Stimulated activated naive CD8-positive, alpha-beta T cell treated with anti-CD3 and anti-CD28 coated beads, Interleukin-15, Interleukin-2, amounts not matched to agents 100 ng/mL and 50 ng/mL, for 24 hours (primary cell): ENCODE measurements at regions not wholly inside any gene's neighbourhood (a gene's known extent, or its start where the extent isn't known, plus 50 kb on each side); places are given as distances from the start of the nearest gene placed in this dataset.

Source experiments
- H3K27ac Mint-ChIP-seq: one replicate; pipeline ENCODE4 v1.8.0; 2021; ENCODE audit warnings: mild to moderate bottlenecking, mixed read lengths
- H3K27me3 Mint-ChIP-seq: one replicate; pipeline ENCODE4 v1.8.0; 2021; ENCODE audit warnings: mixed read lengths
- H3K36me3 Mint-ChIP-seq: one replicate; pipeline ENCODE4 v1.8.0; 2021; ENCODE audit warnings: low read depth, mixed read lengths
- H3K4me1 Mint-ChIP-seq: one replicate; pipeline ENCODE4 v1.8.0; 2021; ENCODE audit warnings: low read depth, mixed read lengths
- H3K4me3 Mint-ChIP-seq: one replicate; pipeline ENCODE4 v1.8.0; 2021; ENCODE audit warnings: mild to moderate bottlenecking, mixed read lengths
- H3K9me3 Mint-ChIP-seq: one replicate; pipeline ENCODE4 v1.8.0; 2021; ENCODE audit warnings: mixed read lengths

- H3K27me3 Mint-ChIP-seq = no peaks in the 10 kb centered on the region
- H3K36me3 Mint-ChIP-seq = peaks cover 8% of the 10 kb centered on the region
- no peaks in the 10 kb centered on the region for H3K4me1 Mint-ChIP-seq
- no peak overlapping the region for H3K27ac Mint-ChIP-seq
- peaks cover 7% of the 10 kb centered on the region for H3K9me3 Mint-ChIP-seq
- H3K4me3 Mint-ChIP-seq = no peak overlapping the region
Measured at GRCh38 chr1:234683861-234684632, 74.1 kb upstream of the IRF2BP2 start.

GRCh38 chr1:234683127-234683860, 73.3 kb upstream of the IRF2BP2 start:
- Mint-ChIP-seq H3K27ac (no peak overlapping the region), H3K4me3 (no peak overlapping the region), H3K36me3 (peaks cover 8% of the 10 kb centered on the region)

GRCh38 chr1:234681990-234682389, 72.0 kb upstream of the IRF2BP2 start:
- Mint-ChIP-seq H3K36me3 (peaks cover 8% of the 10 kb centered on the region), H3K9me3 (peaks cover 7% of the 10 kb centered on the region), H3K4me1 (no peaks in the 10 kb centered on the region), H3K27me3 (no peaks in the 10 kb centered on the region), H3K4me3 (no peak overlapping the region), H3K27ac (no peak overlapping the region)

More at GRCh38 chr1:234683127-234683860, 73.3 kb upstream of the IRF2BP2 start:
- Mint-ChIP-seq H3K9me3 (peaks cover 7% of the 10 kb centered on the region), H3K4me1 (no peaks in the 10 kb centered on the region), H3K27me3 (no peaks in the 10 kb centered on the region)

GRCh38 chr1:234681065-234681464, 71.1 kb upstream of the IRF2BP2 start:
- H3K27ac Mint-ChIP-seq = no peak overlapping the region
- no peak overlapping the region for H3K4me3 Mint-ChIP-seq
- peaks cover 7% of the 10 kb centered on the region for H3K9me3 Mint-ChIP-seq
- no peaks in the 10 kb centered on the region for H3K27me3 Mint-ChIP-seq
- H3K4me1 Mint-ChIP-seq = peaks cover under 1% of the 10 kb centered on the region
- H3K36me3 Mint-ChIP-seq = peaks cover 8% of the 10 kb centered on the region

- no peak overlapping the region for H3K27ac Mint-ChIP-seq
- no peaks in the 10 kb centered on the region for H3K27me3 Mint-ChIP-seq
- H3K9me3 Mint-ChIP-seq = peaks cover under 1% of the 10 kb centered on the region
- no peak overlapping the region for H3K4me3 Mint-ChIP-seq
- peaks cover 4% of the 10 kb centered on the region for H3K36me3 Mint-ChIP-seq
- H3K4me1 Mint-ChIP-seq = peaks cover 4% of the 10 kb centered on the region
Measured at GRCh38 chr1:234680331-234680904, 70.4 kb upstream of the IRF2BP2 start.

- H3K36me3 Mint-ChIP-seq = no peaks in the 10 kb centered on the region
- H3K4me3 Mint-ChIP-seq = peak overlapping the region; percentile 78
- H3K9me3 Mint-ChIP-seq = no peaks in the 10 kb centered on the region
- peak overlapping the region; percentile 42 for H3K27ac Mint-ChIP-seq
- peaks cover 4% of the 10 kb centered on the region for H3K4me1 Mint-ChIP-seq
- H3K27me3 Mint-ChIP-seq = no peaks in the 10 kb centered on the region
Measured at GRCh38 chr1:234676103-234676594, 66.2 kb upstream of the IRF2BP2 start.

- Mint-ChIP-seq H3K9me3 (no peaks in the 10 kb centered on the region), H3K27me3 (no peaks in the 10 kb centered on the region), H3K4me3 (no peak overlapping the region), H3K27ac (no peak overlapping the region), H3K4me1 (peaks cover 4% of the 10 kb centered on the region), H3K36me3 (no peaks in the 10 kb centered on the region)
Measured at GRCh38 chr1:234675572-234675971, 65.6 kb upstream of the IRF2BP2 start.

GRCh38 chr1:234675006-234675405, 65.0 kb upstream of the IRF2BP2 start:
- H3K36me3 Mint-ChIP-seq = no peaks in the 10 kb centered on the region
- H3K27me3 Mint-ChIP-seq = no peaks in the 10 kb centered on the region
- no peak overlapping the region for H3K27ac Mint-ChIP-seq
- H3K4me1 Mint-ChIP-seq = peaks cover 4% of the 10 kb centered on the region
- no peaks in the 10 kb centered on the region for H3K9me3 Mint-ChIP-seq
- H3K4me3 Mint-ChIP-seq = no peak overlapping the region

- Mint-ChIP-seq H3K9me3 (no peaks in the 10 kb centered on the region), H3K4me3 (no peak overlapping the region), H3K36me3 (no peaks in the 10 kb centered on the region), H3K4me1 (peaks cover 4% of the 10 kb centered on the region), H3K27me3 (no peaks in the 10 kb centered on the region), H3K27ac (no peak overlapping the region)
Measured at GRCh38 chr1:234674218-234674815, 64.3 kb upstream of the IRF2BP2 start.

GRCh38 chr1:234672349-234673135, 62.6 kb upstream of the IRF2BP2 start:
- peaks cover 7% of the 10 kb centered on the region for H3K4me1 Mint-ChIP-seq
- H3K36me3 Mint-ChIP-seq = no peaks in the 10 kb centered on the region
- no peak overlapping the region for H3K27ac Mint-ChIP-seq
- H3K4me3 Mint-ChIP-seq = no peak overlapping the region
- no peaks in the 10 kb centered on the region for H3K27me3 Mint-ChIP-seq
- no peaks in the 10 kb centered on the region for H3K9me3 Mint-ChIP-seq

GRCh38 chr1:234670967-234671626, 61.1 kb upstream of the IRF2BP2 start:
- Mint-ChIP-seq H3K4me3 (no peak overlapping the region), H3K36me3 (no peaks in the 10 kb centered on the region), H3K27me3 (no peaks in the 10 kb centered on the region), H3K9me3 (no peaks in the 10 kb centered on the region), H3K27ac (no peak overlapping the region), H3K4me1 (peaks cover 9% of the 10 kb centered on the region)

- peaks cover 8% of the 10 kb centered on the region for H3K4me1 Mint-ChIP-seq
- no peak overlapping the region for H3K4me3 Mint-ChIP-seq
- no peaks in the 10 kb centered on the region for H3K27me3 Mint-ChIP-seq
- H3K27ac Mint-ChIP-seq = no peak overlapping the region
- no peaks in the 10 kb centered on the region for H3K36me3 Mint-ChIP-seq
- H3K9me3 Mint-ChIP-seq = no peaks in the 10 kb centered on the region
Measured at GRCh38 chr1:234669499-234669898, 59.5 kb upstream of the IRF2BP2 start.

GRCh38 chr1:234668577-234668955, 58.6 kb upstream of the IRF2BP2 start:
- no peaks in the 10 kb centered on the region for H3K9me3 Mint-ChIP-seq

More at GRCh38 chr1:234668577-234668955, 58.6 kb upstream of the IRF2BP2 start:
- Mint-ChIP-seq H3K4me1 (peaks cover 8% of the 10 kb centered on the region), H3K36me3 (no peaks in the 10 kb centered on the region), H3K27ac (no peak overlapping the region), H3K4me3 (no peak overlapping the region), H3K27me3 (no peaks in the 10 kb centered on the region)
